Mucosa of descending colon (tissue), 3 donors: ENCODE measurements at regions not wholly inside any gene's neighbourhood (a gene's known extent, or its start where the extent isn't known, plus 50 kb on each side); places are given as distances from the start of the nearest gene placed in this dataset.

Experiments
- ATAC-seq: fragments of 200-7000 bp; cut with Tn5 transposase; one replicate; pipeline ENCODE4 v1.9.1; 2020; ENCODE audit warnings: mild to moderate bottlenecking, moderate library complexity
- DNase-seq, 3 donors: peaks; one replicate each; pipeline ENCODE4 v3.0.0-alpha.2; 2020
- H3K36me3 ChIP-seq: fragments of 200-600 bp; one replicate; pipeline ENCODE4 v1.8.0; 2021; ENCODE audit warnings: low read depth, mild to moderate bottlenecking
- H3K4me1 ChIP-seq: fragments of 200-600 bp; one replicate; pipeline ENCODE4 v1.8.0; 2021; ENCODE audit warnings: low read depth, mild to moderate bottlenecking
- H3K4me3 ChIP-seq: fragments of 200-600 bp; one replicate; pipeline ENCODE4 v1.8.0; 2021; ENCODE audit warnings: mild to moderate bottlenecking
- H3K9me3 ChIP-seq: fragments of 200-600 bp; one replicate; pipeline ENCODE4 v1.8.0; 2021; ENCODE audit warnings: mild to moderate bottlenecking
- CTCF ChIP-seq: fragments of 200-600 bp; IDR thresholded peaks from one replicate; pipeline ENCODE4 v1.8.0; 2022; ENCODE audit warnings: antibody characterized with exemption, mild to moderate bottlenecking
- intact Hi-C, 2 donors: fragments of 100-400 bp; cut with DNase I in 1 of 2; cut with micrococcal nuclease in 1 of 2; formaldehyde crosslinking; loops; one replicate each; pipeline versions ENCODE4 v1.11.0 to v1.11.1; 2022; cut with DNase I, micrococcal nuclease
- donor health status: DM: no; HTN: no; CAD: no; lungs with moderate emphysema.
- donor health status: DM: no; HTN: no; CAD: no.
- donor health status: DM: no; HTN: yes; CAD: no.

DNA sequence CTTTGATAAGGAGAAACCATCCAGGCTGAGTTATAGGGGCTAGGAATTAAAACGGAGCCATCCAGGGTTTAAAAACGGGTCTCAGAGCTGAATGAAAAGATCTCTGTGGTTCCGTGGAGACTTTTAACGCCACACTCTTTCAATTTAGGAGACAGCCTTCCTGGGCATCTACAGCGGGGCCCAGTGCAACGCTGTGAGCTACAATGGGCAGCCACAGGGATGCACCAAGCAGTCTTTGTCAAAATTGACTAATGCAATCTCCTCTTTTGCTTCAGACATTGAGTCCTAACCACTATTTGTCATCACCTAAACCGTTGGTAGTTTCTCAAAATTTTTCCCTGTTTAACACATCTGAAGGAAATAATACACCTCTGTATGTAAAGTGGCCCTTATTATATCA, 96.6 kb upstream of the ABCA1 start:
- Histone ChIP-seq H3K36me3 (no peaks in the 10 kb centered on the region), H3K9me3 (no peaks in the 10 kb centered on the region), H3K4me1 (no peaks in the 10 kb centered on the region), H3K4me3 (no peak overlapping the region)
- intact Hi-C loops = no loop called here
- no peak for DNase-seq
- no peak for TF ChIP-seq CTCF
- no peak for ATAC-seq

- no peak for TF ChIP-seq CTCF
- Histone ChIP-seq H3K9me3 (no peaks in the 10 kb centered on the region), H3K4me1 (no peaks in the 10 kb centered on the region), H3K36me3 (no peaks in the 10 kb centered on the region), H3K4me3 (no peak overlapping the region)
- intact Hi-C loops = no loop called here
- DNase-seq = no peak
- no peak for ATAC-seq
Measured at GRCh38 chr9:105026451-105026850, 98.5 kb upstream of the ABCA1 start.

GRCh38 chr9:105027084-105027483, 99.1 kb upstream of the ABCA1 start:
- no peaks in the 10 kb centered on the region for H3K4me1 ChIP-seq

GRCh38 chr9:105030285-105030684, 102.3 kb upstream of the ABCA1 start:
- Histone ChIP-seq H3K36me3 (no peaks in the 10 kb centered on the region), H3K9me3 (no peaks in the 10 kb centered on the region), H3K4me1 (no peaks in the 10 kb centered on the region), H3K4me3 (no peak overlapping the region)
- DNase-seq (no peak), ATAC-seq (no peak)
- TF ChIP-seq CTCF = no peak
- intact Hi-C loops = no loop called here

More at GRCh38 chr9:105027084-105027483, 99.1 kb upstream of the ABCA1 start:
- ATAC-seq = peak; percentile 18
- TF ChIP-seq CTCF = no peak
- Histone ChIP-seq H3K4me3 (no peak overlapping the region), H3K9me3 (no peaks in the 10 kb centered on the region), H3K36me3 (no peaks in the 10 kb centered on the region)
- DNase-seq = peak in 1 of 3 donors; percentile 15
- intact Hi-C loops = no loop called here

DNA sequence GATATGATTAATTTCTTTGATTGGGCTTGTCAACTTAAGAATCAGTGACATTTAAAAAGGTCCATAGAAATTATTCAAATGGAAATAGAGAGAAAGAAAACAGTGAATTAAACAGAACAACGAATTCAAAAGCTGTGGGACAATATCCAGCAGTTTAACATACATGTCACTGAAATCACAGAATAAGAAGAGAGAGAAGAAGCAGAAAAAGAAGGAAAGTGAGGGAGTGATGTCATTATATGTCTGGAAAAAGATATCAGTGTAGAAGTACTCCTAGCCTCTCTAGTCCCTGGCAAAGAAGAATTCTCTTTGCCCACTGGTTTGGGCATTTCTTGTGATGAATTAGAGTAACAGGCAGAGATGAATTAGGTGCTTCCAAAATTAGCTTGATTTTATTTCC, 109.2 kb upstream of the ABCA1 start:
- Histone ChIP-seq H3K9me3 (no peaks in the 10 kb centered on the region), H3K4me1 (no peaks in the 10 kb centered on the region), H3K4me3 (no peak overlapping the region), H3K36me3 (no peaks in the 10 kb centered on the region)
- intact Hi-C loops = no loop called here
- DNase-seq (no peak), ATAC-seq (no peak)
- TF ChIP-seq CTCF = no peak

DNA sequence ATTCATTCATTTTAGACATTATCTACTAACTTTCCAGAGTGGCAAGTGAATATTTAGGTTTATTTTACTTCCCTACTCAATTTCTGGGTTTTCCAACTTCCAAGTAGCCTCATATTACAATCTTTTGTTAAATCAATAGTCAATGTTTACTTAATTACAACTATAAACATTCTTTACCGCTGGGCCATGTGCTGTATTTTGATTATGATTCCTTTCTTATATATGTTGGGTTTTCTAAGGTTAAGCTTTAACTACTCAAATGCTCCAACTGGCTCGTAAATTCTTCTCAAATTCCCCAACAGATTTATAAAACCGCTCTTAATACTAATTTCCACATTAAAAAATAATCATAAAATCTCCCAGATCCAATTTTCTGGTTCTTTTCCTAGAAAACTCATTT, 110.1 kb upstream of the ABCA1 start:
- no peaks in the 10 kb centered on the region for H3K9me3 ChIP-seq
- TF ChIP-seq CTCF = no peak
- no peak overlapping the region for H3K4me3 ChIP-seq
- H3K4me1 ChIP-seq = no peaks in the 10 kb centered on the region
- no peaks in the 10 kb centered on the region for H3K36me3 ChIP-seq
- DNase-seq (no peak), ATAC-seq (no peak)
- intact Hi-C loops = no loop called here
